Memory B cell (primary cell): ENCODE measurements at regions not wholly inside any gene's neighbourhood (a gene's known extent, or its start where the extent isn't known, plus 50 kb on each side); places are given as distances from the start of the nearest gene placed in this dataset.

Experiments used
- ATAC-seq: fragments of 150-1000 bp; cut with Tn5 transposase; 2 replicates; pipeline ENCODE4 v1.10.0; 2021; ENCODE audit warnings: low read depth, mild to moderate bottlenecking, moderate library complexity
- DNase-seq, 2 donors: peaks; one replicate each; pipeline ENCODE4 v3.0.0; 2022; ENCODE audit warnings: low spot score in 2 of 2
- H3K27ac Mint-ChIP-seq: one replicate; pipeline ENCODE4 v1.8.0; 2022; ENCODE audit warnings: mild to moderate bottlenecking, moderate library complexity, mixed read lengths
- H3K27me3 Mint-ChIP-seq: one replicate; pipeline ENCODE4 v1.8.0; 2022; ENCODE audit warnings: mixed read lengths
- H3K36me3 Mint-ChIP-seq: one replicate; pipeline ENCODE4 v1.8.0; 2022; ENCODE audit warnings: mild to moderate bottlenecking, mixed read lengths
- H3K4me1 Mint-ChIP-seq: one replicate; pipeline ENCODE4 v1.8.0; 2022; ENCODE audit warnings: mixed read lengths
- H3K4me3 Mint-ChIP-seq: one replicate; pipeline ENCODE4 v1.8.0; 2022; ENCODE audit warnings: mild to moderate bottlenecking, moderate library complexity, mixed read lengths
- H3K9me3 Mint-ChIP-seq: one replicate; pipeline ENCODE4 v1.8.0; 2022; ENCODE audit warnings: mixed read lengths

GRCh38 chr5:168172760-168173223, 118.7 kb upstream of the WWC1 start:
- Mint-ChIP-seq H3K4me1 (no peaks in the 10 kb centered on the region), H3K36me3 (no peaks in the 10 kb centered on the region), H3K27ac (no peak overlapping the region), H3K9me3 (peaks cover 3% of the 10 kb centered on the region), H3K4me3 (no peak overlapping the region), H3K27me3 (peaks cover 1% of the 10 kb centered on the region)
- DNase-seq (no peak), ATAC-seq (no peak)

- Mint-ChIP-seq H3K36me3 (no peaks in the 10 kb centered on the region), H3K4me1 (no peaks in the 10 kb centered on the region), H3K9me3 (peaks cover 3% of the 10 kb centered on the region), H3K27ac (no peak overlapping the region), H3K4me3 (no peak overlapping the region), H3K27me3 (peaks cover 1% of the 10 kb centered on the region)
- no peak for ATAC-seq
- DNase-seq: no peak
These were observed 117.1 kb upstream of the WWC1 start for GRCh38 chr5:168174376-168174775.

GRCh38 chr5:168176251-168176650, 115.2 kb upstream of the WWC1 start:
- DNase-seq: no peak
- no peak overlapping the region for H3K4me3 Mint-ChIP-seq
- peaks cover 1% of the 10 kb centered on the region for H3K27me3 Mint-ChIP-seq
- no peak for ATAC-seq
- no peaks in the 10 kb centered on the region for H3K4me1 Mint-ChIP-seq
- peaks cover 3% of the 10 kb centered on the region for H3K9me3 Mint-ChIP-seq
- no peak overlapping the region for H3K27ac Mint-ChIP-seq
- H3K36me3 Mint-ChIP-seq: no peaks in the 10 kb centered on the region

GRCh38 chr5:168176941-168177340, 114.5 kb upstream of the WWC1 start:
- Mint-ChIP-seq H3K9me3 (peaks cover 3% of the 10 kb centered on the region), H3K27me3 (peaks cover 1% of the 10 kb centered on the region), H3K36me3 (no peaks in the 10 kb centered on the region), H3K4me3 (no peak overlapping the region), H3K4me1 (no peaks in the 10 kb centered on the region), H3K27ac (no peak overlapping the region)
- no peak for DNase-seq
- ATAC-seq: no peak

GRCh38 chr5:168177831-168178450, 113.5 kb upstream of the WWC1 start:
- Mint-ChIP-seq H3K27me3 (peaks cover 1% of the 10 kb centered on the region), H3K9me3 (peaks cover 3% of the 10 kb centered on the region), H3K4me1 (no peaks in the 10 kb centered on the region), H3K4me3 (no peak overlapping the region), H3K27ac (no peak overlapping the region), H3K36me3 (no peaks in the 10 kb centered on the region)
- DNase-seq (no peak), ATAC-seq (no peak)

- Mint-ChIP-seq H3K36me3 (no peaks in the 10 kb centered on the region), H3K4me1 (no peaks in the 10 kb centered on the region), H3K9me3 (no peaks in the 10 kb centered on the region), H3K4me3 (no peak overlapping the region), H3K27ac (no peak overlapping the region), H3K27me3 (peaks cover 3% of the 10 kb centered on the region)
- no peak for DNase-seq
- no peak for ATAC-seq
These were observed 112.3 kb upstream of the WWC1 start for GRCh38 chr5:168179192-168179593.

- ATAC-seq (no peak), DNase-seq (no peak)
- Mint-ChIP-seq H3K4me3 (no peak overlapping the region), H3K9me3 (no peaks in the 10 kb centered on the region), H3K36me3 (no peaks in the 10 kb centered on the region), H3K4me1 (no peaks in the 10 kb centered on the region), H3K27ac (no peak overlapping the region), H3K27me3 (peaks cover 2% of the 10 kb centered on the region)
These were observed 109.2 kb upstream of the WWC1 start for GRCh38 chr5:168182269-168182668.

- H3K27me3 Mint-ChIP-seq: peaks cover 4% of the 10 kb centered on the region
- no peaks in the 10 kb centered on the region for H3K9me3 Mint-ChIP-seq
- H3K27ac Mint-ChIP-seq: no peak overlapping the region
- no peaks in the 10 kb centered on the region for H3K36me3 Mint-ChIP-seq
- H3K4me1 Mint-ChIP-seq: no peaks in the 10 kb centered on the region
- no peak for DNase-seq
- no peak overlapping the region for H3K4me3 Mint-ChIP-seq
- no peak for ATAC-seq
These were observed 107.3 kb upstream of the WWC1 start for GRCh38 chr5:168184103-168184502.

- Mint-ChIP-seq H3K27me3 (peaks cover 6% of the 10 kb centered on the region), H3K36me3 (no peaks in the 10 kb centered on the region), H3K9me3 (no peaks in the 10 kb centered on the region), H3K4me3 (no peak overlapping the region), H3K27ac (no peak overlapping the region), H3K4me1 (no peaks in the 10 kb centered on the region)
- ATAC-seq: no peak
- no peak for DNase-seq
These were observed 105.0 kb upstream of the WWC1 start for GRCh38 chr5:168186289-168187074.

- H3K9me3 Mint-ChIP-seq: no peaks in the 10 kb centered on the region
- no peak overlapping the region for H3K4me3 Mint-ChIP-seq
- no peak for DNase-seq
- ATAC-seq: no peak
- no peaks in the 10 kb centered on the region for H3K4me1 Mint-ChIP-seq
- no peak overlapping the region for H3K27ac Mint-ChIP-seq
- H3K27me3 Mint-ChIP-seq: peaks cover 6% of the 10 kb centered on the region
- H3K36me3 Mint-ChIP-seq: no peaks in the 10 kb centered on the region
These were observed 103.8 kb upstream of the WWC1 start for GRCh38 chr5:168187614-168188013.

- peaks cover 6% of the 10 kb centered on the region for H3K27me3 Mint-ChIP-seq
These were observed 103.3 kb upstream of the WWC1 start for GRCh38 chr5:168188182-168188581.

GRCh38 chr5:168192120-168192519, 99.3 kb upstream of the WWC1 start:
- Mint-ChIP-seq H3K27ac (no peak overlapping the region), H3K4me3 (no peak overlapping the region), H3K27me3 (peaks cover 4% of the 10 kb centered on the region), H3K4me1 (no peaks in the 10 kb centered on the region), H3K9me3 (no peaks in the 10 kb centered on the region), H3K36me3 (no peaks in the 10 kb centered on the region)
- DNase-seq (no peak), ATAC-seq (no peak)

More at GRCh38 chr5:168188182-168188581, 103.3 kb upstream of the WWC1 start:
- DNase-seq (no peak), ATAC-seq (no peak)
- Mint-ChIP-seq H3K36me3 (no peaks in the 10 kb centered on the region), H3K27ac (no peak overlapping the region), H3K4me3 (no peak overlapping the region), H3K4me1 (no peaks in the 10 kb centered on the region), H3K9me3 (no peaks in the 10 kb centered on the region)

- DNase-seq: no peak
- Mint-ChIP-seq H3K4me3 (no peak overlapping the region), H3K27me3 (peaks cover 4% of the 10 kb centered on the region), H3K36me3 (no peaks in the 10 kb centered on the region), H3K4me1 (no peaks in the 10 kb centered on the region), H3K27ac (no peak overlapping the region), H3K9me3 (no peaks in the 10 kb centered on the region)
- no peak for ATAC-seq
These were observed 97.8 kb upstream of the WWC1 start for GRCh38 chr5:168193493-168194250.

- DNase-seq (no peak), ATAC-seq (no peak)
- H3K9me3 Mint-ChIP-seq: no peaks in the 10 kb centered on the region
- H3K36me3 Mint-ChIP-seq: no peaks in the 10 kb centered on the region
- no peak overlapping the region for H3K27ac Mint-ChIP-seq
- H3K4me3 Mint-ChIP-seq: no peak overlapping the region
- H3K4me1 Mint-ChIP-seq: no peaks in the 10 kb centered on the region
- no peaks in the 10 kb centered on the region for H3K27me3 Mint-ChIP-seq
These were observed 96.3 kb upstream of the WWC1 start for GRCh38 chr5:168195110-168195509.
